ENCODE measurements at regions not wholly inside any gene's neighbourhood (a gene's known extent, or its start where the extent isn't known, plus 50 kb on each side); places are given as distances from the start of the nearest gene placed in this dataset.

- no peaks in the 10 kb centered on the region for H3K27me3 ChIP-seq (ENCODE audit: insufficient read depth, low read length)
- H3K79me2 ChIP-seq (ENCODE audit: insufficient read depth, low read length), result no peaks in the 10 kb centered on the region
- Mint-ChIP-seq H3K9me3 (ENCODE audit: unreplicated experiment) (no peaks in the 10 kb centered on the region), H3K36me3 (ENCODE audit: low read depth, unreplicated experiment) (no peaks in the 10 kb centered on the region), H3K4me1 (ENCODE audit: low read depth, unreplicated experiment) (peaks cover 21% of the 10 kb centered on the region), H3K4me3 (ENCODE audit: unreplicated experiment) (no peak overlapping the region), H3K27me3 (ENCODE audit: low read depth, unreplicated experiment) (no peaks in the 10 kb centered on the region), H3K27ac (ENCODE audit: unreplicated experiment) (no peak overlapping the region)
- peaks cover 21% of the 10 kb centered on the region for H3K4me1 ChIP-seq (ENCODE audit: insufficient read depth, low read length)
- no peak overlapping the region for H2AFZ ChIP-seq (ENCODE audit: low read depth, low read length)
- H3K36me3 ChIP-seq (ENCODE audit: insufficient read depth, low read length), result no peaks in the 10 kb centered on the region
- no peak overlapping the region for H3K4me3 ChIP-seq (ENCODE audit: insufficient read depth, low read depth, low read length)
- TF ChIP-seq EZH2 (IDR thresholded peaks at IDR 0.05; ENCODE audit: insufficient read depth, low read length), result no peak
- TF ChIP-seq, protein P1, sequence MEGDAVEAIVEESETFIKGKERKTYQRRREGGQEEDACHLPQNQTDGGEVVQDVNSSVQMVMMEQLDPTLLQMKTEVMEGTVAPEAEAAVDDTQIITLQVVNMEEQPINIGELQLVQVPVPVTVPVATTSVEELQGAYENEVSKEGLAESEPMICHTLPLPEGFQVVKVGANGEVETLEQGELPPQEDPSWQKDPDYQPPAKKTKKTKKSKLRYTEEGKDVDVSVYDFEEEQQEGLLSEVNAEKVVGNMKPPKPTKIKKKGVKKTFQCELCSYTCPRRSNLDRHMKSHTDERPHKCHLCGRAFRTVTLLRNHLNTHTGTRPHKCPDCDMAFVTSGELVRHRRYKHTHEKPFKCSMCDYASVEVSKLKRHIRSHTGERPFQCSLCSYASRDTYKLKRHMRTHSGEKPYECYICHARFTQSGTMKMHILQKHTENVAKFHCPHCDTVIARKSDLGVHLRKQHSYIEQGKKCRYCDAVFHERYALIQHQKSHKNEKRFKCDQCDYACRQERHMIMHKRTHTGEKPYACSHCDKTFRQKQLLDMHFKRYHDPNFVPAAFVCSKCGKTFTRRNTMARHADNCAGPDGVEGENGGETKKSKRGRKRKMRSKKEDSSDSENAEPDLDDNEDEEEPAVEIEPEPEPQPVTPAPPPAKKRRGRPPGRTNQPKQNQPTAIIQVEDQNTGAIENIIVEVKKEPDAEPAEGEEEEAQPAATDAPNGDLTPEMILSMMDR (IDR thresholded peaks at IDR 0.05; ENCODE audit: insufficient read depth, low read depth, low read length), result no peak
- H3K9ac ChIP-seq (ENCODE audit: low read length), result no peak overlapping the region
- H3K27ac ChIP-seq (ENCODE audit: low read depth, low read length), result no peak overlapping the region
- H4K20me1 ChIP-seq (ENCODE audit: insufficient read depth, low read length), result no peaks in the 10 kb centered on the region
- DNase-seq (ENCODE audit: low read depth) (no peak), FAIRE-seq (no peak)
- H3K4me2 ChIP-seq (ENCODE audit: low read length), result no peak overlapping the region
- H3K9me3 ChIP-seq (ENCODE audit: insufficient read depth, low read depth, low read length), result no peaks in the 10 kb centered on the region
Observed at GRCh38 chr15:31446546-31446945, 119.9 kb downstream of the KLF13 start.

- Histone ChIP-seq H4K20me1 (ENCODE audit: insufficient read depth, low read length) (no peaks in the 10 kb centered on the region), H3K27ac (ENCODE audit: low read depth, low read length) (no peak overlapping the region), H3K79me2 (ENCODE audit: insufficient read depth, low read length) (no peaks in the 10 kb centered on the region), H3K4me2 (ENCODE audit: low read length) (no peak overlapping the region), H3K4me3 (ENCODE audit: insufficient read depth, low read depth, low read length) (no peak overlapping the region), H3K9ac (ENCODE audit: low read length) (no peak overlapping the region), H3K36me3 (ENCODE audit: insufficient read depth, low read length) (no peaks in the 10 kb centered on the region), H3K9me3 (ENCODE audit: insufficient read depth, low read depth, low read length) (no peaks in the 10 kb centered on the region), H3K4me1 (ENCODE audit: insufficient read depth, low read length) (peaks cover 6% of the 10 kb centered on the region), H2AFZ (ENCODE audit: low read depth, low read length) (no peak overlapping the region), H3K27me3 (ENCODE audit: insufficient read depth, low read length) (no peaks in the 10 kb centered on the region)
- DNase-seq (ENCODE audit: low read depth) (no peak), FAIRE-seq (no peak)
- TF ChIP-seq, protein P1 (IDR thresholded peaks at IDR 0.05; ENCODE audit: insufficient read depth, low read depth, low read length), result no peak
- TF ChIP-seq EZH2 (IDR thresholded peaks at IDR 0.05; ENCODE audit: insufficient read depth, low read length), result no peak
- Mint-ChIP-seq H3K27me3 (ENCODE audit: low read depth, unreplicated experiment) (no peaks in the 10 kb centered on the region), H3K4me1 (ENCODE audit: low read depth, unreplicated experiment) (peaks cover 9% of the 10 kb centered on the region), H3K27ac (ENCODE audit: unreplicated experiment) (no peak overlapping the region), H3K36me3 (ENCODE audit: low read depth, unreplicated experiment) (no peaks in the 10 kb centered on the region), H3K4me3 (ENCODE audit: unreplicated experiment) (no peak overlapping the region), H3K9me3 (ENCODE audit: unreplicated experiment) (peaks cover under 1% of the 10 kb centered on the region)
Observed at GRCh38 chr15:31447931-31448634, 121.4 kb downstream of the KLF13 start.

- no peak for FAIRE-seq
- Mint-ChIP-seq H3K27ac (ENCODE audit: unreplicated experiment) (no peak overlapping the region), H3K36me3 (ENCODE audit: low read depth, unreplicated experiment) (no peaks in the 10 kb centered on the region)
Observed at GRCh38 chr15:31448635-31448979, 122.0 kb downstream of the KLF13 start.

More at GRCh38 chr15:31448635-31448979, 122.0 kb downstream of the KLF13 start:
- Histone ChIP-seq H3K9me3 (ENCODE audit: insufficient read depth, low read depth, low read length) (no peaks in the 10 kb centered on the region), H3K4me2 (ENCODE audit: low read length) (no peak overlapping the region), H3K79me2 (ENCODE audit: insufficient read depth, low read length) (no peaks in the 10 kb centered on the region), H3K27ac (ENCODE audit: low read depth, low read length) (no peak overlapping the region), H3K4me3 (ENCODE audit: insufficient read depth, low read depth, low read length) (no peak overlapping the region), H4K20me1 (ENCODE audit: insufficient read depth, low read length) (no peaks in the 10 kb centered on the region), H3K27me3 (ENCODE audit: insufficient read depth, low read length) (no peaks in the 10 kb centered on the region), H3K4me1 (ENCODE audit: insufficient read depth, low read length) (peaks cover 5% of the 10 kb centered on the region), H3K9ac (ENCODE audit: low read length) (no peak overlapping the region), H3K36me3 (ENCODE audit: insufficient read depth, low read length) (no peaks in the 10 kb centered on the region), H2AFZ (ENCODE audit: low read depth, low read length) (no peak overlapping the region)
- TF ChIP-seq EZH2 (IDR thresholded peaks at IDR 0.05; ENCODE audit: insufficient read depth, low read length), result no peak
- TF ChIP-seq, protein P1 (IDR thresholded peaks at IDR 0.05; ENCODE audit: insufficient read depth, low read depth, low read length), result no peak
- Mint-ChIP-seq H3K4me3 (ENCODE audit: unreplicated experiment) (no peak overlapping the region), H3K27me3 (ENCODE audit: low read depth, unreplicated experiment) (no peaks in the 10 kb centered on the region), H3K4me1 (ENCODE audit: low read depth, unreplicated experiment) (peaks cover 8% of the 10 kb centered on the region), H3K9me3 (ENCODE audit: unreplicated experiment) (peaks cover 6% of the 10 kb centered on the region)
- DNase-seq (ENCODE audit: low read depth), result no peak
